HG03460 (cell line): ENCODE measurements at regions not wholly inside any gene's neighbourhood (a gene's known extent, or its start where the extent isn't known, plus 50 kb on each side); places are given as distances from the start of the nearest gene placed in this dataset.

Experiments used
- ATAC-seq: cut with Tn5 transposase; IDR thresholded peaks from one replicate; pipeline ENCODE4 v1.9.1; 2021; ENCODE audit not compliant: unreplicated experiment

- no peak for ATAC-seq
Measured at GRCh38 chr1:221414772-221415539, 326.9 kb downstream of the DUSP10 start.

GRCh38 chr1:221415651-221416050, 326.2 kb downstream of the DUSP10 start:
- ATAC-seq, result no peak

- no peak for ATAC-seq
Measured at GRCh38 chr1:221416142-221416541, 325.7 kb downstream of the DUSP10 start.

GRCh38 chr1:221416723-221417122, 325.2 kb downstream of the DUSP10 start:
- ATAC-seq, result no peak

- ATAC-seq, result no peak
Measured at GRCh38 chr1:221418346-221418745, 323.5 kb downstream of the DUSP10 start.

- ATAC-seq, result no peak
Measured at GRCh38 chr1:221419513-221420095, 322.3 kb downstream of the DUSP10 start.

- no peak for ATAC-seq
Measured at GRCh38 chr1:221429264-221429663, 312.6 kb downstream of the DUSP10 start.

GRCh38 chr1:221430152-221430960, 311.5 kb downstream of the DUSP10 start:
- ATAC-seq, result no peak

- ATAC-seq, result no peak
Measured at GRCh38 chr1:221431068-221431651, 310.7 kb downstream of the DUSP10 start.

GRCh38 chr1:221431961-221432360, 309.9 kb downstream of the DUSP10 start:
- ATAC-seq, result no peak

GRCh38 chr1:221435504-221435904, 306.4 kb downstream of the DUSP10 start:
- ATAC-seq, result peak; percentile 47

- ATAC-seq, result no peak
Measured at GRCh38 chr1:221437171-221437570, 304.7 kb downstream of the DUSP10 start.

GRCh38 chr1:221437926-221438325, 304.0 kb downstream of the DUSP10 start:
- no peak for ATAC-seq

GRCh38 chr1:221439008-221439746, 302.7 kb downstream of the DUSP10 start:
- ATAC-seq, result peak; percentile 86

- ATAC-seq, result no peak
Measured at GRCh38 chr1:221439747-221440501, 302.0 kb downstream of the DUSP10 start.

GRCh38 chr1:221440658-221441057, 301.2 kb downstream of the DUSP10 start:
- no peak for ATAC-seq

- no peak for ATAC-seq
Measured at GRCh38 chr1:221442056-221442455, 299.8 kb downstream of the DUSP10 start.

GRCh38 chr1:221444346-221444745, 297.5 kb downstream of the DUSP10 start:
- no peak for ATAC-seq

- ATAC-seq, result no peak
Measured at GRCh38 chr1:221448585-221449175, 293.2 kb downstream of the DUSP10 start.

GRCh38 chr1:221449194-221449593, 292.7 kb downstream of the DUSP10 start:
- no peak for ATAC-seq
